Stimulated activated CD8-positive, alpha-beta memory T cell treated with anti-CD3 and anti-CD28 coated beads, Interleukin-7, amount 100 ng/mL, for 1 hour (primary cell): ENCODE measurements at regions not wholly inside any gene's neighbourhood (a gene's known extent, or its start where the extent isn't known, plus 50 kb on each side); places are given as distances from the start of the nearest gene placed in this dataset.

ENCODE experiments used
- DNase-seq, 2 donors: peaks; one replicate each; pipeline ENCODE4 v3.0.0-alpha.2; 2020; ENCODE audit warnings: low read depth in 2 of 2

- DNase-seq, result no peak
Measured at GRCh38 chr1:30129421-30130055, 593.8 kb downstream of the MATN1 start.

- DNase-seq, result no peak
Measured at GRCh38 chr1:30129001-30129408, 594.4 kb downstream of the MATN1 start.

- no peak for DNase-seq
Measured at GRCh38 chr1:30126848-30127247, 596.5 kb downstream of the MATN1 start.

GRCh38 chr1:30125821-30126170, 597.6 kb downstream of the MATN1 start:
- no peak for DNase-seq

GRCh38 chr1:30125021-30125820, 598.2 kb downstream of the MATN1 start:
- DNase-seq, result no peak

GRCh38 chr1:30123896-30124295, 599.5 kb downstream of the MATN1 start:
- DNase-seq, result no peak

GRCh38 chr1:30123036-30123435, 600.3 kb downstream of the MATN1 start:
- no peak for DNase-seq

GRCh38 chr1:30120245-30121000, 603.0 kb downstream of the MATN1 start:
- no peak for DNase-seq

- DNase-seq, result no peak
Measured at GRCh38 chr1:30117685-30118084, 605.7 kb downstream of the MATN1 start.

GRCh38 chr1:30111431-30111830, 612.0 kb downstream of the MATN1 start:
- no peak for DNase-seq

GRCh38 chr1:30110846-30111245, 612.5 kb downstream of the MATN1 start:
- no peak for DNase-seq

- DNase-seq, result no peak
Measured at GRCh38 chr1:30109853-30110252, 613.5 kb downstream of the MATN1 start.

GRCh38 chr1:30108186-30108585, 615.2 kb downstream of the MATN1 start:
- no peak for DNase-seq

GRCh38 chr1:30106125-30106524, 617.3 kb downstream of the MATN1 start:
- no peak for DNase-seq

GRCh38 chr1:30104551-30104950, 618.8 kb downstream of the MATN1 start:
- DNase-seq, result no peak

- no peak for DNase-seq
Measured at GRCh38 chr1:30103708-30104411, 619.5 kb downstream of the MATN1 start.

- DNase-seq, result no peak
Measured at GRCh38 chr1:30102605-30103004, 620.8 kb downstream of the MATN1 start.

GRCh38 chr1:30101487-30102227, 621.7 kb downstream of the MATN1 start:
- DNase-seq, result no peak

- no peak for DNase-seq
Measured at GRCh38 chr1:30101016-30101415, 622.4 kb downstream of the MATN1 start.

- no peak for DNase-seq
Measured at GRCh38 chr1:30100524-30100862, 622.9 kb downstream of the MATN1 start.
